HL-60 (cell line): ENCODE measurements at regions not wholly inside any gene's neighbourhood (a gene's known extent, or its start where the extent isn't known, plus 50 kb on each side); places are given as distances from the start of the nearest gene placed in this dataset.

ENCODE experiments used
- CTCF ChIP-seq: IDR thresholded peaks from one replicate; pipeline ENCODE4 v1.5.1; 2011; ENCODE audit warnings: low read length, control low read depth, inconsistent platforms; ENCODE audit not compliant: insufficient read depth
- GABPA ChIP-seq: IDR thresholded peaks from 2 replicates; pipeline ENCODE4 v1.6.1; 2012; ENCODE audit warnings: low read depth
- SPI1 ChIP-seq: IDR thresholded peaks from 2 replicates; pipeline ENCODE4 v1.6.1; 2012; ENCODE audit warnings: low read depth, mild to moderate bottlenecking, borderline replicate concordance

DNA sequence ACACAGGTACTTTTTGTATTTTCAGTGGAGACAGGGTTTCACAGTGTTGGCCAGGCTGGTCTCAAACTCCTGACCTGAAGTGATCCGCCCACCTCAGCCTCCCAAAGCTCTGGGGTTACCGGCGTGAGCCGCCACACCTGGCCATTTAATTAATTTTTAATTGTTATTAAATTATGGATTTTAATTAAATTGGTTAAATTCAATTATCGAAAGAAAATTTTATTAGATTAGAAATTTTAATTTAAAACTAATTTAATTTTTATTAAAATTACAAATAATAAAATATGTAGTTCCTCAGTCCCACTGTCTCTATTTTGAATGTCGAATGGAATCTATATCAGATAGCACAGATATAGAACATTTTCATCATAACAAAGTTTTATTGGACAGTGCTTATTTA, 416.5 kb downstream of the GABRG2 start:
- no peak for TF ChIP-seq CTCF
- no peak for TF ChIP-seq SPI1
- no peak for TF ChIP-seq GABPA
